MV-4-11 (cell line): ENCODE measurements at regions not wholly inside any gene's neighbourhood (a gene's known extent, or its start where the extent isn't known, plus 50 kb on each side); places are given as distances from the start of the nearest gene placed in this dataset.
"Not testable (repeated sequence)": the region's sequence is repeated elsewhere in the genome, so short reads cannot be mapped to it uniquely, and the experiment has no call there.

Experiments
- DNase-seq: peaks from one replicate; lab custom pipeline; 2025; lab: John Stamatoyannopoulos, UW

DNA sequence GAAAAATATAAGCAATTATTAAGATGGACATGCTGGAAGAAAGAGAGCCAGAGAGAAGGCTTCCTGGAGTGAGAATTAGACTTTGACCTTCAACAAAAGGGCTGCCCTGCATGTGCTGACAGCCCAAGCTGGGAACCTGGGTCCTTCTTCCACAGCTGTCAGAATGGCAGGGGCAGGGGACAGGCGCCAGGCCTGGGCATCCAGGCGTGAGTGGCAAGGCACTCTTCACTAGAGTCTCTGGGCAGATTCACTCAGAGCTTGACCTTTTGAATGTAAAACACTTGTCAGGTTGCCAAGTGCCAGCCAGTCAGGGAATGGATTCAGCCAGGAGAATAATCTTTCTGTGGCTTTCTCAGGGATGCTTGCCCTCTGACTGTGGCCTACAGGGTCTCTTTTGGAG, 119.1 kb upstream of the CLINT1 start:
- DNase-seq = no peak

DNA sequence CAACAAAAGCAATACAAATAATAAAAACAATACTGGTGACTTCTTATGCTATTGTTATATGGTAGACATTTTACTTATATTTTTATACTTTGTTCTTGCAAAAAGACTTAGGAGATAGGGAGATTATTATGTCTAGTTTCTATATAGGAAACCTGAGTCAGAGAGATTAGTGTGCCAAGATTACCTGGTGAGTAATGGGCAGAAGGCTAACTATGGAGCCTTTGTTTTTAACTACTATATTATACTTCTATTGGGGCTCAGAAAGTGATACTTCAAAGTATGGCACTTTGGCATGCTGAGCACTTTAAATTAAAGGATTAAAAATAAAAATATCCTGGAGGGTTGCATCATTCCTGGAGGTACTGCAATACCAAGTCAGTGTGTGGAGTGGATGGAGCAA, 117.5 kb upstream of the CLINT1 start:
- DNase-seq = no peak

DNA sequence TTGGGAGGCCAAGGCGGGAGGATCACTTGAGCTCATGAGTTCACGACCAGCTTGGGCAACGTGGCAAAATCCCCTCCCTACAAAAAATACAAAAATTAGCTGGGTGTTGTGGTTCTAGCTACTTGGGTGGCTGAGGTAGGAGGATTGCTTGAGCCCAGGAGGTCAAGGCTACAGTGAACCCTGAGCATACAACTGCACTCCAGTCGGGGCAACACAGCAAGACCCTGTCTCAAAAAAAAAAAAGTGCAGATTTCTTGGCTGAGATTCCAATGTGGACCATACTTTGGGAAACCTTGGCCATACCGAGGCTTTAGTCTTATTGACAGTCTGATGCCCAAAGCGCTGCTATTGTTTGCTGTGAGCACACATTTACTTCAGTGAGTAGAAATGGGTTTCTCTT, 113.6 kb upstream of the CLINT1 start:
- no peak for DNase-seq

- no peak for DNase-seq
Observed at GRCh38 chr5:157971571-157972216, 112.7 kb upstream of the CLINT1 start.

DNA sequence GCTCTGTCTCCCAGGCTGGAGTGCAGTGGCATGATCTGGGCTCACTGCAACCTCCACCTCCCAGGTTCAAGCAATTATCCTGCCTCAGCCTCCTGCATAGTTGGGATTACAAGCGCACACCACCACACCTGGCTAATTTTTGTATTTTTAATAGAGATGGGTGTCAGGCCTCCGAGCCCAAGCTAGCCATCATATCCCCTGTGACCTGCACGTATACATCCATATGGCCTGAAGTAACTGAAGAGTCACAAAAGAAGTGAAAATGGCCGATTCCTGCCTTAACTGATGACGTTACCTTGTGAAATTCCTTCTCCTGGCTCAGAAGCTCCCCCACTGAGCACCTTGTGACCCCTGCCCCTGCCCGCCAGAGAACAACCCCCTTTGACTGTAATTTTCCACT, 109.6 kb upstream of the CLINT1 start:
- DNase-seq = not testable (repeated sequence)

DNA sequence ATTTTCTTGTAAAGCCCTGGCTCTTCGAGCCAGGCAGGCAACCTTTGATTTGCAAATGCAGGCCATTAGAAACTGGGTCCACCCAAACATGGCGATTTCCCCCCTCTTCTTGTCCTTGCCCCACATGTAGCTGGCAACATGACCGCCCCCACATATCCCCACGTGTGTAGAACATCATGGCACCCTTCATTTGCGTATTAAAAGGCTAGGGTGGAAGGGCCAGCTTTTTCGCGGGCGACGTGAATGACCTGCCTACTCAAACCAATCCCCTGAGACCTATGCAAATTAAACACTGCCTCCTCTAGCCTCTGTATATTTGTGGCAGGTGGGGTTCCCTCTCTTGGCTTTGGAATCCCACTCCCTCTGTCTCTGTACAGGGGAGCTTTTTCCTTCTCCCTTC, 107.0 kb upstream of the CLINT1 start:
- DNase-seq = no peak

- DNase-seq = no peak
Observed at GRCh38 chr5:157965040-157965678, 106.2 kb upstream of the CLINT1 start.

- DNase-seq = no peak
Observed at GRCh38 chr5:157963761-157964160, 104.8 kb upstream of the CLINT1 start.

GRCh38 chr5:157963244-157963643, 104.3 kb upstream of the CLINT1 start:
- no peak for DNase-seq

- DNase-seq = not testable (repeated sequence)
Observed at GRCh38 chr5:157962686-157963085, 103.7 kb upstream of the CLINT1 start.

DNA sequence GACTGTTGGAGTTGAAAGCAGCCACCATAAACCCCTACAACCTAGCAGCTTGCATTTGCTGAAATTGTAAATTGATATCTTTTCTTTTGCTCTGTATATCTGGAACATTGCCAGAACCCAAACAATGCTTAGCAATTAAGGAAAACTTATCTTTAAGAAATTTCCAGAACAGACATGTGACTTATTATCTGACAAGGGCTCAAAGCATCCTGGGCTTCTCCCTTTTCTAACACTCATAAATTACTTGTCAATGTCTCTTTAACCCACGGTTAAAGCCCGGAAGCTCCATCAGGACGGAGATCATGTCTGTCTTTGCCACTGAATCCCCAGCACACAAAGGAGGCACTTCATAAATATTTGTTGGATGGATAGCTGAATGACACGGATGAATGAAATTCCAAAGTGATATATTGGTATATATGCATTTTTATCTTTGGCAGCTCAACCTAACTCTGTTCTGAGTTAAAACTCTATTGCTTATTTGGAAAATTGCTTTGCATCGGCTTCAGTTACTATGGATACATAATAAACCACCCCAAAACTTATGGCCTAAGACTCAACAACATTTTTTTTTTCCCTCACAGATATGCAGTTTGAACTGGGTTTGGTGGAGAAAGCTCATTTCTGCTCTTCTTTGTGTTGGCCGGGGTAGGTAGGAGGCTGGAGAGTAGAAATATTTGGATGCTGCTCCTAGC, 103.1 kb upstream of the CLINT1 start:
- no peak for DNase-seq

GRCh38 chr5:157961176-157961575, 102.2 kb upstream of the CLINT1 start:
- DNase-seq = no peak

GRCh38 chr5:157959370-157959769, 100.4 kb upstream of the CLINT1 start:
- no peak for DNase-seq

DNA sequence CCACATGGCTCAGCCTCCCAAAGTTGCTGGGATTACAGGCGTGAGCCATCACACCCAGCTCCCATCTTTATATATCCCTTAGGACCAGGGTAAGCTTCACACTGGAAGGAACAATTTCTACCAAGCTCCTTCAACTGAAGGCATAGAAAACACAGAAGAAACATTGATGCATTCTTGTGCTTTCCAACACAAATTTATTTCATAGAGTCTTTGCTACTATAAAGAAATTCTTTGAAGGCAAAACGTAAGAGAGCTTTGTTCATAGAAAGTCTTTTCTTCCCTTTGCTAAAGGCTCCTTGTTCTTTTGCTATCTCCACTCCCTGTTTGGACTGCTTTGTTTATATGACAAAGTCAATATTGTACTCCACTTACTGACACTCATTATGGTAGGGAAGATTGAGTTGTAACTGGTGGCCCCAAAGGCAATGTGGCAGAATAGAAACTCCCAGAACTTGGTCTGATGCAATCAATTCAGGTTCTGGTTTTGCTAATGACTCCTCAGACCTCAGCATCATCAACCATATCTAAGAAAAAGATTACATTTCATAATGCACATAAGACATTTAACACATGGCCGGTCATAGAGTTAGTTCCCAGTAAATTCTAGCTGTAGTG, 97.4 kb upstream of the CLINT1 start:
- peak; percentile 37 for DNase-seq

DNA sequence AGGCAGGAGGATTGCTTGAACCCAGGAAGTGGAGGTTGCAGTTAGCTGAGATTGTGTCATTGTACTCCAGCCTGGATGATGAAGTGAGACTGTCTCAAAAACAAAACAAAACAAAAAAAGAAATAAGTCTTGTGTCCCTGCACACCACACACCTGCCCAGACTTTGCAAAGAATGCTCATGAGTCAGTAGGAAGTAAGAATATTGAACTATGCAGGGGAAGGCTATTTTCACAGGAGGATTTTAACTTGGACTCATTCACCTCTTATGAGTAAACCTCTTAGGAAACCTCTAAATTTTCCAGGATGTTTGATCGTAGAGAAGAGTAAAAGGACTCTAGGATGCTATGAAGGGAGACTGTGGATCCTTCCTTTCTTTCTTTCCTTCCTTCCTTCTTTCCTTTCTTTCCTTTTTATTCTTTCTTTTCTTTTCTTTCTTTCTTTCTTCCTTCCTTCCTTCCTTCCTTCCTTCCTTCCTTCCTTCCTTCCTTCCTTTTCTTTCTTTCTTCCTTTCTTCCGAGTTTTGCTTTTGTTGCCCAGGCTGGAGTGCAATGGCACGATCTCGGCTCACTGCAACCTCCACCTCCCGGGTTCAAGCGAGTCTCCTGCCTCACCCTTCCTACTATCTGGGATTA, 96.7 kb upstream of the CLINT1 start:
- DNase-seq = no peak

- DNase-seq = no peak
Observed at GRCh38 chr5:157952374-157952685, 93.4 kb upstream of the CLINT1 start.

DNA sequence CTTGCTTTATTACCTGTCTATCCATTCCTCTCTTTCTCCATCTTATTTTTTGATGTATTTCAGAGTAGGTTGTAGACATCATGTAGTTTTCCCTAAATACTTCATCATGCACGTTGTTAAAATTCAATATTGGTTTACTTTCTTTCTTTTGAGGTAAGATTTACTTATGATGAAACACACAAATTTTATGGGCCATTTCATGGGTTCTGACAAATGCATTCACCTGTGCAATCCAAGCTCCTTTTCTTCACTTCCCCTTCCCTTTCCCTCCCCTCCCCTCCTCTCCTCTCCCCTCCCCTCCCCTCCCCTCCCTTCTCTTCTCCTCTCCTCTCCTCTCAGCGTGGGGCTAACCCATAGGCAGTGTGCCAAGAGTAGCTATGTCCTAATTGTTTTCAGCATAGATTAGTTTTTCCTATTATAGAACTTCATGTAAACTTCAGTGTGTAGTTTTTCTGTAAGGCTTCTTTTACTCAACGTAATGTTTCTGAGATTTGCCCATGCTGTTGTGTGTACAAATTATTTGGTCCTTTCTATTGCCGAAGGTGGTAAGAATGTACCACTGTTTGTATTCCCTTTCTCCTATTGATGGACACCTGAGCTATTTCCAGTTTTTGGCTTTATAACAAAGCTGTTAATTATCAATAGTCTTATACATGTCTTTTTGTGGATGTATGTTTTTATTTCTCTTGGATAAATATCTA, 92.9 kb upstream of the CLINT1 start:
- DNase-seq = no peak

DNA sequence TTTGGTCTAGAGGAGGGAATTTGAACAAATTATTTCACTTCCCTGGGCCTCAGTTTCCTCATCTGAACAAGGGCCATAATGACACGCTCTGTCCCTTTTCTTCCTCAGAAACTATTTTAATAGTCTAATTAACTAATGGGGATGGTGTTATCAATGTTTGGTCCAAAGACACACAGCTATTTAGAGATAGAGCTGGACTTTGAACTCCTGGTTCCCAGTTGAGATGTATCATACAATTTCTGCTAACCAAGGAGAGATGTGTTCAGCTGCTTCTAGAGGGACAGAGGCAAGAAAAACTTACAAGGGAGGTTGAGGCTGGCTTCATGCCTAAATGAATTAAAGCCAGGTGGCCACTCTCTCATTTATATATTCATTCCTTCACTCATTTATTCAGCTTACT, 90.6 kb upstream of the CLINT1 start:
- DNase-seq = no peak

DNA sequence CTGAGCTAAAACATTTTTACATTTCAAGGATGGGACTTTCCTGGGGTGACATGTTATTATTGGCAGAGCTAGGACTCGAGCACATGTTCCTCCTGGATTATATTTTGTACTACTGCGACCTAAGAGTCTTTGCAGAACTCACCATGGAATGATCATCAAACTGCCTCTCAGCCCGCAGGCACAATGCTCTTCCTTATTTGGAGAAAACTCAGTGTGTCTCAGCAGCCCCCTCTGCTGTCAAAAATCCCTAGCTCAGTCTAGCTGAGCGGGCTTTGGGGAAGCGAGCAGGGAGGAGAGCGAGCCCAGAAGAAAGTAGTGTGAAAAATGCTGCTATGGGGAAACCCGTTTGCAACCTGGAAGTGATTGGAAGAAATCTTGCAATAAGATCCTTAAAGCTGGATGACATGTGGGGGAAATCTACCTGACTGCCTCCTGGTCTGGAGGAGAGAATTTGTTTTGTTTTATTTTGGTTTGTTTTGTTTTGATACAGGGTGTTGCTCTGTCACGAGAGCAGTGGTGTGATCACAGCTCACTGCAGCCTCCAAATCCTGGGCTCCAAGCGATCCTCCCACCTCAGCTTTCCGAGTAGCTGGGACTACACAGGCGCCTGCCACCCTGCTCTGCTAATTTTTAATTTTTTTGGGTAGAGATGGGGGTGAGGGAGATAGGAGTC, 89.9 kb upstream of the CLINT1 start:
- DNase-seq = peak; percentile 94

DNA sequence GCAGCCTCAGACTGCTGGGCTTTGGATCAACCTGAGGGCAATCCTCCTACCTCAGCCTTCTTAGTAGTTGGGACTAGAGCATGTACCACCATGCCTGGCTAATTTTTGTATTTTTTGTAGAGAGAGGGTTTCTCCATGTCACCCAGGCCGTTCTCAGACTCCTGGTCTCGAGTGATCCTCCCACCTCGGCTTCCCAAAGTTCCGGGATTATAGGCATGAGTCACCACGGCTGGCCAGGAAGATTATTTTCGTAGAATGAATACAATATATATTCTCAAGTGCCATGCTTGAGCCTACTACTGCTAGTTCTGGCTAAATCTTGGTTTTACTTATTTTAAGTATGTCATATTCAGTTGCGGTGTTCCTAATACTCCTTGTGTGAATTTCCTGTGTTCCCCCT, 88.2 kb upstream of the CLINT1 start:
- no peak for DNase-seq

- DNase-seq = not testable (repeated sequence)
Observed at GRCh38 chr5:157945822-157946221, 86.9 kb upstream of the CLINT1 start.

- DNase-seq = no peak
Observed at GRCh38 chr5:157944938-157945337, 86.0 kb upstream of the CLINT1 start.
